Osteocyte (in vitro differentiated cells): ENCODE measurements at regions not wholly inside any gene's neighbourhood (a gene's known extent, or its start where the extent isn't known, plus 50 kb on each side); places are given as distances from the start of the nearest gene placed in this dataset.

Source experiments
- DNase-seq: peaks from one replicate; pipeline ENCODE4 v3.0.0; 2021; ENCODE audit warnings: mixed read lengths; ENCODE audit not compliant: unreplicated experiment; ENCODE audit errors: extremely low spot score
- H3K27ac Mint-ChIP-seq: one replicate; pipeline ENCODE4 v1.8.0; 2021; ENCODE audit warnings: mild to moderate bottlenecking, mixed read lengths; ENCODE audit not compliant: unreplicated experiment
- H3K27me3 Mint-ChIP-seq: one replicate; pipeline ENCODE4 v1.8.0; 2021; ENCODE audit warnings: mixed read lengths; ENCODE audit not compliant: unreplicated experiment
- H3K36me3 Mint-ChIP-seq: one replicate; pipeline ENCODE4 v1.8.0; 2021; ENCODE audit warnings: mixed read lengths; ENCODE audit not compliant: unreplicated experiment
- H3K4me1 Mint-ChIP-seq: one replicate; pipeline ENCODE4 v1.8.0; 2021; ENCODE audit warnings: mixed read lengths; ENCODE audit not compliant: unreplicated experiment
- H3K4me3 Mint-ChIP-seq: one replicate; pipeline ENCODE4 v1.8.0; 2021; ENCODE audit warnings: mild to moderate bottlenecking, moderate library complexity, mixed read lengths; ENCODE audit not compliant: unreplicated experiment
- H3K9me3 Mint-ChIP-seq: one replicate; pipeline ENCODE4 v1.8.0; 2021; ENCODE audit warnings: mixed read lengths; ENCODE audit not compliant: unreplicated experiment
- CTCF ChIP-seq: fragments of 200-600 bp; sonication (generic); IDR thresholded peaks from 2 replicates; pipeline ENCODE4 v1.5.0; 2021; ENCODE audit warnings: antibody characterized with exemption, mild to moderate bottlenecking, moderate library complexity

- no peak for DNase-seq
- no peak for TF ChIP-seq CTCF
- Mint-ChIP-seq H3K4me1 (no peaks in the 10 kb centered on the region), H3K36me3 (no peaks in the 10 kb centered on the region), H3K4me3 (no peak overlapping the region), H3K27me3 (peaks cover 42% of the 10 kb centered on the region), H3K27ac (no peak overlapping the region), H3K9me3 (no peaks in the 10 kb centered on the region)
Observed at GRCh38 chr15:25982736-25983135, 119.6 kb upstream of the ATP10A start.

GRCh38 chr15:25981114-25981513 lies 118.0 kb upstream of the ATP10A start:
- TF ChIP-seq CTCF = no peak
- no peak for DNase-seq
- no peaks in the 10 kb centered on the region for H3K4me1 Mint-ChIP-seq
- H3K27ac Mint-ChIP-seq = no peak overlapping the region
- no peaks in the 10 kb centered on the region for H3K9me3 Mint-ChIP-seq
- H3K4me3 Mint-ChIP-seq = no peak overlapping the region
- H3K36me3 Mint-ChIP-seq = no peaks in the 10 kb centered on the region
- peaks cover 42% of the 10 kb centered on the region for H3K27me3 Mint-ChIP-seq

GRCh38 chr15:25972141-25972675 lies 109.1 kb upstream of the ATP10A start:
- Mint-ChIP-seq H3K4me1 (no peaks in the 10 kb centered on the region), H3K27ac (no peak overlapping the region)

GRCh38 chr15:25971053-25971452 lies 107.9 kb upstream of the ATP10A start:
- no peaks in the 10 kb centered on the region for H3K4me1 Mint-ChIP-seq
- no peak for TF ChIP-seq CTCF
- no peaks in the 10 kb centered on the region for H3K9me3 Mint-ChIP-seq
- peaks cover 18% of the 10 kb centered on the region for H3K27me3 Mint-ChIP-seq
- H3K36me3 Mint-ChIP-seq = no peaks in the 10 kb centered on the region
- no peak overlapping the region for H3K27ac Mint-ChIP-seq
- DNase-seq = no peak
- no peak overlapping the region for H3K4me3 Mint-ChIP-seq

More at GRCh38 chr15:25972141-25972675, 109.1 kb upstream of the ATP10A start:
- no peak for DNase-seq
- TF ChIP-seq CTCF = no peak
- peaks cover 18% of the 10 kb centered on the region for H3K27me3 Mint-ChIP-seq
- H3K36me3 Mint-ChIP-seq = no peaks in the 10 kb centered on the region
- H3K9me3 Mint-ChIP-seq = no peaks in the 10 kb centered on the region
- no peak overlapping the region for H3K4me3 Mint-ChIP-seq

- Mint-ChIP-seq H3K27ac (no peak overlapping the region), H3K9me3 (no peaks in the 10 kb centered on the region), H3K36me3 (no peaks in the 10 kb centered on the region), H3K27me3 (peaks cover 11% of the 10 kb centered on the region), H3K4me3 (no peak overlapping the region), H3K4me1 (no peaks in the 10 kb centered on the region)
- no peak for TF ChIP-seq CTCF
- DNase-seq = no peak
Observed at GRCh38 chr15:25969886-25970285, 106.8 kb upstream of the ATP10A start.
